PC-3 (cell line): ENCODE measurements at regions not wholly inside any gene's neighbourhood (a gene's known extent, or its start where the extent isn't known, plus 50 kb on each side); places are given as distances from the start of the nearest gene placed in this dataset.

Experiments
- ATAC-seq: fragments of 200-7000 bp; cut with Tn5 transposase; 2 replicates; pipeline ENCODE4 v1.9.1; 2020; ENCODE audit warnings: mild to moderate bottlenecking, moderate library complexity
- BruUV-seq: library from RNA; stranded (reverse); fragments of 400-500 nt; replicated peaks from 2 replicates; lab custom pipeline; 2021; lab: Mats Ljungman, UMichigan
- CTCF ChIA-PET: fragments of 300-600 bp; sonication (Branson Sonifier 250); formaldehyde crosslinking; loops from one replicate; lab custom pipeline; 2022; ENCODE audit warnings: antibody characterized with exemption; lab: Charles Lee
- POLR2A ChIA-PET: fragments of 300-600 bp; sonication (Branson Sonifier 250); formaldehyde crosslinking; loops from one replicate; lab custom pipeline; 2022; ENCODE audit warnings: antibody characterized with exemption; ENCODE audit not compliant: unreplicated experiment; lab: Charles Lee
- DNase-seq: peaks from one replicate; pipeline ENCODE4 v3.0.0-alpha.2; 2015
- H2AFZ ChIP-seq: fragments of 300-600 bp; sonication (generic); 2 replicates; pipeline ENCODE4 v1.6.0; 2016; ENCODE audit warnings: antibody characterized with exemption, low read length
- H3F3A ChIP-seq: fragments of 300-600 bp; sonication (generic); one replicate; pipeline ENCODE4 v1.6.0; 2017; ENCODE audit warnings: antibody characterized with exemption, low read length, control low read depth, mild to moderate bottlenecking; ENCODE audit not compliant: unreplicated experiment
- H3K27ac ChIP-seq: fragments of 300-600 bp; sonication (generic); 2 replicates; pipeline ENCODE4 v1.5.1; 2016; ENCODE audit warnings: mild to moderate bottlenecking, low read length
- H3K27me3 ChIP-seq: fragments of 300-600 bp; sonication (generic); 2 replicates; pipeline ENCODE4 v1.6.1; 2016; ENCODE audit warnings: low read length, mixed read lengths
- H3K36me3 ChIP-seq: fragments of 300-600 bp; sonication (generic); 2 replicates; pipeline ENCODE4 v1.6.1; 2016; ENCODE audit warnings: low read depth, mixed run types, low read length, mixed read lengths
- H3K4me1 ChIP-seq: fragments of 300-600 bp; sonication (generic); 2 replicates; pipeline ENCODE4 v1.5.1; 2016; ENCODE audit warnings: low read length; ENCODE audit not compliant: insufficient read depth
- H3K4me2 ChIP-seq: fragments of 300-600 bp; sonication (generic); 2 replicates; pipeline ENCODE4 v1.6.0; 2016; ENCODE audit warnings: low read length
- H3K4me3 ChIP-seq: fragments of 300-600 bp; sonication (generic); 2 replicates; pipeline ENCODE4 v1.5.1; 2016; ENCODE audit warnings: mild to moderate bottlenecking, low read length, mixed read lengths
- H3K79me2 ChIP-seq: fragments of 300-600 bp; sonication (generic); 2 replicates; pipeline ENCODE4 v1.6.1; 2017; ENCODE audit warnings: low read length, mixed read lengths
- H3K9ac ChIP-seq: fragments of 300-600 bp; sonication (generic); 2 replicates; pipeline ENCODE4 v1.6.0; 2016; ENCODE audit warnings: mild to moderate bottlenecking, low read length
- H3K9me2 ChIP-seq: fragments of 300-600 bp; sonication (generic); replicated peaks from 2 replicates; pipeline ENCODE4 v1.6.1; 2016; ENCODE audit warnings: mixed run types, low read length, mixed read lengths
- H3K9me3 ChIP-seq: fragments of 300-600 bp; sonication (generic); 2 replicates; pipeline ENCODE4 v1.6.1; 2016; ENCODE audit warnings: low read length, mixed read lengths
- H4K20me1 ChIP-seq: fragments of 300-600 bp; sonication (generic); 2 replicates; pipeline ENCODE4 v1.6.1; 2016; ENCODE audit warnings: low read length, mixed read lengths
- EZH2 ChIP-seq: fragments of 300-600 bp; sonication (generic); IDR thresholded peaks from one replicate; pipeline ENCODE4 v1.6.1; 2017; ENCODE audit warnings: antibody characterized with exemption, mild to moderate bottlenecking, low read length; ENCODE audit not compliant: unreplicated experiment
- EZH2phosphoT487 ChIP-seq: fragments of 300-600 bp; sonication (generic); IDR thresholded peaks from 2 replicates; pipeline ENCODE4 v1.6.1; 2018; ENCODE audit warnings: mild to moderate bottlenecking, antibody characterized with exemption, low read length, borderline replicate concordance
- intact Hi-C: fragments of 100-400 bp; cut with micrococcal nuclease; formaldehyde crosslinking; loops from 2 replicates; pipeline ENCODE4 v1.9.0; 2023
- TF ChIP-seq, protein P1 (sequence below): fragments of 300-600 bp; sonication (generic); conservative IDR thresholded peaks from 2 replicates; pipeline ENCODE4 v1.5.1; 2017; ENCODE audit warnings: antibody characterized with exemption, low read depth, mild to moderate bottlenecking, low read length

DNA sequence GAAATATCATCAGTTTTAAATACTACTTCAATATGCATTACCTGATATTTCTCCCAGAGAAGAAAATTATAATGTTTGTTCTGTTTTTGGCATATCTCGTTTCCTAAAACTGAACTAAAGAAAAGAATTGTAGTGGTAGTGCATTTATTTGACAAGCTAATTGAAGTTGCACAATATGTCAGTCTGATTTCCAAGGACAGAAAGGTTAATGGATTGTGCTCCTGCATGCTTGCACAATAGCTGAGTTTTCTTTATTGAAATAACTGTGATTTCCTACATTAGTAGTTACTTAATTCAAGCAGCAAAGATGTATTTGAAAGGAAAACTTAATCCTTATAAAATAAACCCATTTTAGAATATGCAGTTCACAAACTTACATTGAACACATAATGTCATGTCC lies 2047.7 kb downstream of the NCAM2 start:
- H3K27ac ChIP-seq = no peak overlapping the region
- no peaks in the 10 kb centered on the region for H4K20me1 ChIP-seq
- no peaks in the 10 kb centered on the region for H3K27me3 ChIP-seq
- ATAC-seq (no peak), DNase-seq (no peak)
- no peak overlapping the region for H3K4me3 ChIP-seq
- H3K9me3 ChIP-seq = no peaks in the 10 kb centered on the region
- no peaks in the 10 kb centered on the region for H3K9me2 ChIP-seq
- TF ChIP-seq EZH2 = no peak
- TF ChIP-seq, protein P1, sequence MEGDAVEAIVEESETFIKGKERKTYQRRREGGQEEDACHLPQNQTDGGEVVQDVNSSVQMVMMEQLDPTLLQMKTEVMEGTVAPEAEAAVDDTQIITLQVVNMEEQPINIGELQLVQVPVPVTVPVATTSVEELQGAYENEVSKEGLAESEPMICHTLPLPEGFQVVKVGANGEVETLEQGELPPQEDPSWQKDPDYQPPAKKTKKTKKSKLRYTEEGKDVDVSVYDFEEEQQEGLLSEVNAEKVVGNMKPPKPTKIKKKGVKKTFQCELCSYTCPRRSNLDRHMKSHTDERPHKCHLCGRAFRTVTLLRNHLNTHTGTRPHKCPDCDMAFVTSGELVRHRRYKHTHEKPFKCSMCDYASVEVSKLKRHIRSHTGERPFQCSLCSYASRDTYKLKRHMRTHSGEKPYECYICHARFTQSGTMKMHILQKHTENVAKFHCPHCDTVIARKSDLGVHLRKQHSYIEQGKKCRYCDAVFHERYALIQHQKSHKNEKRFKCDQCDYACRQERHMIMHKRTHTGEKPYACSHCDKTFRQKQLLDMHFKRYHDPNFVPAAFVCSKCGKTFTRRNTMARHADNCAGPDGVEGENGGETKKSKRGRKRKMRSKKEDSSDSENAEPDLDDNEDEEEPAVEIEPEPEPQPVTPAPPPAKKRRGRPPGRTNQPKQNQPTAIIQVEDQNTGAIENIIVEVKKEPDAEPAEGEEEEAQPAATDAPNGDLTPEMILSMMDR = no peak
- TF ChIP-seq EZH2phosphoT487 = no peak
- no peaks in the 10 kb centered on the region for H3K79me2 ChIP-seq
- H3K36me3 ChIP-seq = no peaks in the 10 kb centered on the region
- no peaks in the 10 kb centered on the region for H3K4me1 ChIP-seq
- no peaks in the 10 kb centered on the region for H3F3A ChIP-seq
- no peak overlapping the region for H3K9ac ChIP-seq
- intact Hi-C loops = no loop called here
- ChIA-PET POLR2A (no interaction called here), CTCF (no interaction called here)
- no peak overlapping the region for H2AFZ ChIP-seq
- H3K4me2 ChIP-seq = no peak overlapping the region
- BruUV-seq = no TSS peak

- H3K9me3 ChIP-seq = no peaks in the 10 kb centered on the region
- H4K20me1 ChIP-seq = no peaks in the 10 kb centered on the region
- no peaks in the 10 kb centered on the region for H3K27me3 ChIP-seq
- ChIA-PET CTCF (no interaction called here), POLR2A (no interaction called here)
- no peaks in the 10 kb centered on the region for H3K9me2 ChIP-seq
- no peak overlapping the region for H3K4me3 ChIP-seq
- BruUV-seq = no TSS peak
- no peak for DNase-seq
- H3K27ac ChIP-seq = no peak overlapping the region
- H3K4me1 ChIP-seq = no peaks in the 10 kb centered on the region
- no peak for ATAC-seq
- intact Hi-C loops = no loop called here
- H3K79me2 ChIP-seq = no peaks in the 10 kb centered on the region
- no peak overlapping the region for H2AFZ ChIP-seq
- no peak overlapping the region for H3K9ac ChIP-seq
- TF ChIP-seq, protein P1 = no peak
- TF ChIP-seq EZH2phosphoT487 (no peak), EZH2 (no peak)
- H3K36me3 ChIP-seq = no peaks in the 10 kb centered on the region
- H3F3A ChIP-seq = no peaks in the 10 kb centered on the region
- no peak overlapping the region for H3K4me2 ChIP-seq
Measured at GRCh38 chr21:23067672-23068071, 2069.5 kb downstream of the NCAM2 start.

- H3K79me2 ChIP-seq = no peaks in the 10 kb centered on the region
- intact Hi-C loops = no loop called here
- no peaks in the 10 kb centered on the region for H3K9me3 ChIP-seq
- H3K4me3 ChIP-seq = no peak overlapping the region
- POLR2A ChIA-PET = no interaction called here
- H3K4me2 ChIP-seq = no peak overlapping the region
- no peak overlapping the region for H2AFZ ChIP-seq
- no peak overlapping the region for H3K27ac ChIP-seq
- no TSS peak for BruUV-seq
- no peaks in the 10 kb centered on the region for H3K27me3 ChIP-seq
- TF ChIP-seq, protein P1 = no peak
- no peak for TF ChIP-seq EZH2
- CTCF ChIA-PET = no interaction called here
- H3K36me3 ChIP-seq = no peaks in the 10 kb centered on the region
- no peak for ATAC-seq
- no peaks in the 10 kb centered on the region for H4K20me1 ChIP-seq
- H3F3A ChIP-seq = no peaks in the 10 kb centered on the region
- no peaks in the 10 kb centered on the region for H3K4me1 ChIP-seq
- H3K9me2 ChIP-seq = no peaks in the 10 kb centered on the region
- DNase-seq = no peak
- H3K9ac ChIP-seq = no peak overlapping the region
Measured at GRCh38 chr21:23083242-23083641, 2085.0 kb downstream of the NCAM2 start.
